CD4-positive, alpha-beta T cell treated with Interferon gamma for 1 hour (primary cell): ENCODE measurements at regions not wholly inside any gene's neighbourhood (a gene's known extent, or its start where the extent isn't known, plus 50 kb on each side); places are given as distances from the start of the nearest gene placed in this dataset.

Source experiments
- DNase-seq: peaks from one replicate; pipeline ENCODE4 v3.0.0-alpha.2; 2020

DNA sequence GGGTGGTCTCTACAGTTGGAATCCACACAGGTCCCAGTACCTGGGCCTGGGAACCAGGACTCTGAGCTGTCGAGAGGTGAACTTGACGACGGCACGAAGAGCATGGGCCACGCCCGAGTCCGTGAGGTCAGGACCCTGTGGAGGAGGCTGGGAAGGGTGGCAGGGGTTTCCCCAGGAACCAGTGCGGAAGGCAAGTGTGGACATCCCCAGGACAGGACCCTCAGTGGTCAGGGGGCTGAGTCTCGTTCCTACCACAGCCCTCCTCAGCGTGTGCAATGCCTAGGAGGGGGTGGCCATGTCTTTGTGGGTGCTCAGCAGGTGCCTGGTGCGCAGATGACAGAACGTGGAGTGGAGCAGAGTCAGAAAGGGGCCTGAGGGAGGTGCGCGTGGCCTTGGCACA is 335.6 kb upstream of the SALL3 start:
- DNase-seq: no peak

DNA sequence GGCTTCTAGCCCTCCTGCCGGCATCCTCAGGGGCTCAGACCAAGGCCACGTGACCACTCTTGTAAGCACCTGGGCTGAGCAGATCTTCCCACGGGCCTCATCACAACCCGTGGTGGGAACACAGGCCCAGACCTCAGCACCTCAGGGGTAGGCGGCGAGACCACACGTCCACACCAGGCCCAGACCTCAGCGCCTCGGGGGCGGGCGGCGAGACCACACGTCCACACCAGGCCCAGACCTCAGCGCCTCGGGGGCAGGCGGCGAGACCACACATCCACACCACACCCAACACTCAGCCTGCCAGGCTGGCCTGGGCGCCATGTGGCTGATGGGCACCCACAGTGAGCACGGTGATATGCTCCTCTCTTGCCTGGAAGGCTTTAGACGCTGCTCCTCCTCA is 334.4 kb upstream of the SALL3 start:
- DNase-seq: no peak

DNA sequence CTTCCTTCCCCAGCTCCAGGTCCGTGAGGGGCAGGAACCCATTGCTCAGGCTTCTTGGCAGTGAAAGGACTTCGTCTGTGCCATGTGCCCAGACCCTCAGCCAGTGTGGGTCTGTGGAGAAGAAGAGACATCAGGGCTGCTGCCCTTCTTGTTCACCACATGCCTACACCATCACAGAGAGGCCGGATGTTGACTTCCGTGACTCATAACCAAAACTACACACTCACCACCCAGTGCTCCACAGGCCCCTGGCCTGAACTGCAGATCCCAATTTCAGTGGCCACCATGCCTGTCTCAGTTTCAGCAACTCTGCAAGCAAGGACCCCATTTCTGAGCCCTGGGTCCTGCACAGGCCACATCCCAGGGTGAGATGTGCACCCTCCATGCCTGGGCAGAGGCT is 332.6 kb upstream of the SALL3 start:
- DNase-seq: no peak

DNA sequence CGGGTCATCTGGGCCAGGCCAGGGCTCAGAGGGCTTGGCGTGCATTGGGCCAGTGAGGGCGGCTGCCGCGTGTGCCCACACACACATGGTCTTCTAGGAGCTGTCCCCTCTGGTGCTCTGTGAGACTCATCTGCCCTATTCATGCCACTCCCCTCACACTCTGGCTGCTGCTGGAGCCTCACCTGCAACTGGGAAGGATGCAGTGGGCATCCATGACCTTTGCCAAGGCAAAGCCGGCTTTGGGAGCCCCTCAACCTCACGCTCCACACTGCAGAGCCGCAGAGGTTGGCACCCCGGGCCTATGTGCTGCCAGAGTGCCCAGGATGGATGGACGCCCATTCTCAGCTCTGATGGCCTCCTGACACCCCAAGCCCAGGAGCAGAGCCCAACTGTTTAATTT is 330.2 kb upstream of the SALL3 start:
- no peak for DNase-seq

DNA sequence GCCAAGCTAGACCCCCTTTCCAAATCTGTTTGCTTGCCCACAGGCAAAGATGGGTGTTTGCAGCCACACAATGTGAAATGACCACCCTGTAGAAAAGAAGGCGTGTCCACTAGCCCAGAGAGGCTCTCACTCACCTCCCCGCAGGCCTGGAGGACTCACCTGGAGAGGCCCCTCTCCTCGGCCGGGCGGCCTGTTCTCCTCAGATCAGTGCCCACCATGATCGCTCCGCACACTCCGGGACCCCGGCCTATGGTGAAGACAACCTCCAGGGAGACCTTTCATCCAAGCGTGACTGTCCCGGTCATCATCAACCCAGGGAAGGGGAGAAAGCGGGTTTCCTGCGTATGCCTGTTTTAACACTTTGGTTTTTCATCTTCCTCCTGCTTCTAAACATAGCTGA is 328.7 kb upstream of the SALL3 start:
- no peak for DNase-seq

DNA sequence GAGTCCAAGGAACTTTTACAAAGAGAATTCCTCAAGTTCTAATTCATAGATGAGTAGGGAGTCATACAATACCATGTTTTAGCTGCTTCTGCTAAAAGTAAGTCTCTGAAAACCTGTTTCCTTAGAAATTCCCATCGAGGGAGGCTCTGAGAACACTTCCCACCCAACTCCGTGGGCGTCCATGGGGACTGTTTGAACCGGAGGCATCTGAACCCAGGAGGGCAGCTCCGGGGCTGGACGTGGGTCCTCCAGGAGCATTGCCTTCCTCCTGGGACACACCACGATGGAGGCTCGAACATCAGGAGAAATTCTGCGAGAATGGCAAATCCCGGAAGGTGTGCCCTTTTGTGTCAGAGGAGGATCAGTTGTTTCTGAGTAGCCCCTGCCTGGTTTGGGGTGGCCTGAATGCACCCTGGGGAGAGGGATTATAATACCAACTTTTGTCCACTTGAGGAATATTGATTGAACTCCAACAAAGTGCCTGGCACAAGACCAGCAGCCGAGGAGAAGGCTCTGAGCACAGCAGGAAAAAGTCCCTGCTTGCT is 327.5 kb upstream of the SALL3 start:
- DNase-seq: no peak

DNA sequence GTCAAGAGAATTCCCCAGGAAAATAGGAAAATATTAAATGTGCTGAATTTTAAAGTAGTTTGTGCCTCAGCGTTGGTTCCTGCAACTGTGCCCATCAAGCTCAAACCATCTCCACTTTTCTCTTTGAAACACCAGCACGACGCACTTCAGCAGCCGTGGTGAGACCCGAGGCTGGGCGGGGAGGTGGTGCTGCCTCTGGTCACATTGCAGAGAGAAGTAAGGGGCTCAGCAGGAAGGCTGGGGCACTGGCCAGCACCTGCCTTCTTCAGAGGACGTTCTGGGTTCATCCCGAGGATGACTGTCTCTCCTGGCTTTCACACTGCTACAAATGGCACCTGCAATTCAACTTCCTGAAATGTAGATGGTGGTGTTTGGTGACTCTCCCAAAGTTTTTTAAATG is 323.7 kb upstream of the SALL3 start:
- no peak for DNase-seq

DNA sequence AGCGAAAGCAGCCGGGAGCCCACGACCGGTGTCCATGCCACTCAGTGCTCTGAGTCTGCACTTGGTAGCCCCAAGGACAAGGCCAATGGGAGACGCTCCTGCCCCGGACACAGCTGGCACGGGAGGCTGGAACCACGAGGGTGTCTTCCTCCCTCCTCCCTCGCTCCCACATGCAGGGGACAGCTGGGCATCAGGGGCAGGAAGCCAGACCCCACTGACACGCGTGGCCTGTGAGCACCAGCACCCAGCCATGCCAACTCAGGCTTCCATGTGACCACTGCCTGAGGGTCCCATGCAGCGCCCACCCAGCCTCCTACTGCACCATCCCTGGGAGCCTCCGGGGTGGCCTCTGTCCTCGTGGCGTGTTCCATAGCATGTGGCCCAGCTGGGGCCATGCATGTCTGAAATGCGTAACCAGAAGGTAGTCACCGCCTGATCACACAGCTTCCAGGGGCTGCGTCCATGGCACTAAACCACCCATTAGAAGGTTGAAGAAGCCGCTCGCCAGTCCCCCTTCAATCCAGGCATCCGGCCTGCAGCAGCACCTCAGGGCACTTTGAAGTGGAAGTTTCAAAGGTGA is 323.2 kb upstream of the SALL3 start:
- DNase-seq: no peak

DNA sequence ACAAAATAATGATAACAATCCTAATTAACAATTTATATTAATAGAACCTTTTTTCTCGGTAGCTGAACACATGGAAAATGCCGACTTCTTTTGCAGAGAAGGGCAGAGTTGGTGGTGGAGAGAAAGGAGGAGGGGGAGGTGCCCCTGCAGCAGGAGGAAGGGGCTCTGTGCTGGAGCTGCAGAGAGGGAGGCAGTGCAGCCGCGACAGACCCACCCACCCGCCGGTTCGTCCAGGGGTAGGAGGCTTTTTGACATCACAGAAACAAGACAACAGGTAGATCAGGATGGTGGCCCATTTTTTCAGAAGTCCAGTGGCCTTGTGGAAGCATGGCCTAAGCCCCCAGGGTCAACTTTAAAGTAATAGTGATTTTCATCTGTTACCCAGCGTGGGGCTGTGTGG is 321.1 kb upstream of the SALL3 start:
- DNase-seq: no peak

DNA sequence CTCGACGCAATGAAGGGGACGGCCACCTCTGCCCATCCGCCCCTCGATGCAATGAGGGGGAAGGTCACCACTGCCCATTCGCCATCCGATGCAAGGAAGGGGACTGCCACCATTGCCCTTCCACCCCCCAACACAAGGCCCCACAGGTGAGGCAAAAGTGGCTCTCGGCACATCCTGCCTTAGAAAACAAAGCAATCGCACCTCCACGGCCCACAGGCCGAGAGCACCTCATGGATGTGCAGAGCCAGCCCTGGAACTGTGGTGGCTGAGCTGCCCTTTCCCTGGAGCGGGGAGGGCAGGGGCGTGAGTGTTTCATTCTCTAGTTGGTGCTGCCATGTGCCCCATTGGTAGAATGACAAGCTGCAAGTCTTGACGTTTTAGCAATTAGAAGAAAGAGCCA is 320.6 kb upstream of the SALL3 start:
- DNase-seq: no peak

DNA sequence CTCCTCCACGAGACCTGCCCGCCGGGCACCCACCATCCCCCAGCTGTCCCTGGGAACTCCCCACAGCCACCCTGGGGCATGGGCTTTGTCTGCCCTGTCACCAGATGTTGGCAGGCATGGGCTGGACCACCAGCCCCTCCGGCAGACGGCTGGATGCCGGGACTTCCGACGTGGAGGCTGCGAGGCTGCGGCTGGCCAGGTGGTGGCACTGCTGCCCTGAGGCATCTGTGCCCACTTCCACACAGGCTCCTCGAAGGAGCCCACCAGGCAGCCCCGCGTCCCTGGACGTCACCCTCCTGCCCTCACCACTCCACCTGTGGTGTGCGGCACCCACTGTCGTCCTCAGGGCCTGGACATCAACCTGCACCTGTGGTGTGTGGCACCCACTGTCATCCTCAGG is 319.9 kb upstream of the SALL3 start:
- no peak for DNase-seq

DNA sequence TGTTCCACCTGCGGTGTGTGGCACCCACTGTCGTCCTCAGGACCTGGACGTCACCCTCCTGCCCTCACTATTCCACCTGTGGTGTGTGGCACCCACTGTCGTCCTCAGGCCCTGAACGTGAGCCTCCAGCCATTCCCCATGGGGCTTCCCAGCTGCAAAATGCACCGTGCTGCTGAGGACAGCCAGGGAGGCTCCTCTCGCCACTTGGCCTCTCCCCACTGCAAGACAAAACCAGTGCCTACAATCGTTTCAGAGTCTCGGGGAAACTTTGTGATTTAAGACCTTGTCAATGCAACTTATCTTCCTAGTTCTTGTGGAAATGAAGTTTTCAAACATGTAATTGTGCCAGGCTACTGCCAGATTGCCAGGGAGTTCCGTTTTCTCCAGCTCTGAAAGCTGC is 319.3 kb upstream of the SALL3 start:
- no peak for DNase-seq

DNA sequence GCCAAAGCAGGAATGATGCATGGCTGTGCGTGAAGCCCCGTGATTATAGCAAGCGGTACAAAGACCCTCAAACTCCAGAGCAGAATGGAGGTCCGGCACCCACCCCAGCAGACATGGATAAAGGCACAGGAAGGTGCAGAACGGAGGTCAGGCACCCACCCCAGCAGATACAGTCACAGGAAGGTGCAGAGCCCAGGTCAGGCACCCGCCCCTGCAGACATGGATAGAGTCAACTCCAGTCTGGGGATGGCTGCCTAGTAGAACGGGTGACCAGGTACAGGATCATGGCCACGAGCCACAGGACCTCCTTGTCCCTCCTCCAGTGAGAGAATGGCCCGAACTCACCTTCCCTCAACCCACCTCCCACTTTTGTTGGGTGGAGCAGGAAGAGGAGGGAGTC is 318.3 kb upstream of the SALL3 start:
- DNase-seq: no peak

DNA sequence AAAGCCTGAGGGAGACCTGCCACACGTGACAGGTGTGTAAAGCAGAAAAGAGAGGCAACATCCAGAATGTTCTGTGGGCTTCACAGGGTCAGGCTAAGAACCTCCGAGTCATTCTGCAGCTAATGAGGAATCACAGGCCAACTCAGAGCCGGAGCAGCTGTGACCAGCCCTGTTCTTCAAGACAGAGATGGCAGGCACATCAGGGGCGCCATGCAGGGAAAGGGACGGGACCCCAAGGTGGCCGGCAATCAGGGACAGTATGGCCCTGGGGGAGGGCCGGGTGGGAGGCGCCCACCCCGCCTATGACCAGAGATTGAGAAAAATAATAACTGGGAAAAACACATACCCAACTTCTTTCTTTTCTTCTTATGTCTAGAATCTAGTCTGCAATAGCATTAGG is 316.7 kb upstream of the SALL3 start:
- no peak for DNase-seq

DNA sequence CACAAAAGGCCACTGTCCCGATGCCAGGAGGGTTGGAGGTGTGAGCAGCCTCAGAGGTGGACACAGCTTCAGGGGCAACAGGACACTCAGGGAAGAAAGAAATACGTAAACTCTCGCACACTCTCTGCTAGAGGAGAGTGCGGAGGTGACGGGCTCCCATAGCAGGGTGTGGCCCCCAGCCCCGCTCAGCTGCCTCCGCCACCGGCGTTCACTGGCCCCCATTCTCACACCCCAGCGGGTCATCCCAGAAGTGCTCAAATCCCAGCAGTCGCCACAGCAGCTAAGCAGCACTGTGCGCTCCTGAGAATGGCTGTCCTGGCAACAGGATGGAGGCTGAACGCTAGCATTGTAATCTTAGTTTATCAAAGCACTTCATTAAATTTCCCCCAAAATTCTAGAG is 315.6 kb upstream of the SALL3 start:
- DNase-seq: no peak

DNA sequence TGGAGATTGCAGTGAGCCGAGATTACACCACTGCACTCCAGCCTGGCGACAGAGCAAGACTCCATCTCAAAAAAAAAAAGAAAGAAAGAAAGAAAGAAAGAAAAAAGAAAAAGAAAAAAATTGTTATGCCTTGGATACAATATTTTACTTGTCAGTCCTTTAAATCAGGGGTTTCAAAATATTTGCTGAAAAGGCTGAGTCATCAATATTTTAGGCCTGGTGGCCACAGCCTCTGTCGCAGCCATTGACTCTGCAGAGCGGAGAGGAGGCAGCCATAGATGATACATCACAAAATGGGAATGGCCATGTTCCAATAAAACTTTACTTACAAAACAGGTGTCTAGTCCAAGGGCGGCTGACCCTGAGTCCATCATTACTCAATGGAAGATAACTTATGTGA is 314.8 kb upstream of the SALL3 start:
- no peak for DNase-seq

DNA sequence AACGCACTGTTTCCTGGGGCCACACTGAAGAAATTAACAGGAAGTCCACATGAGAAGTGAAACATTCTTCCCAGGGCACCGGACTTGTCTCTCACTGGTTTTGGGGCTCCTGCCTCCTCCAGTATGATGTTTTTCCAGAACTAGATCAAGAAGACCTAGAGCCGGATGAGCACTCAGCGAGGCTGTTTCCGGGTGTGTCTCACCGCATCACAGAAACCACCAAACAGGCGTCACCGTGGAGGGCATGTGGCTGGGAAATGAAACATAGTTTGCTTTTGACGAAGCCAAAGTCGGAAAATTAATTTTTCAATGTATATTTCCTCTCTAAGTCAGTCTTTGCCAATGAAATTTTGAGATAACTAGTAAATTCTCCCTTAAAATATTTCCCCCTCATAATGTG is 314.0 kb upstream of the SALL3 start:
- no peak for DNase-seq

DNA sequence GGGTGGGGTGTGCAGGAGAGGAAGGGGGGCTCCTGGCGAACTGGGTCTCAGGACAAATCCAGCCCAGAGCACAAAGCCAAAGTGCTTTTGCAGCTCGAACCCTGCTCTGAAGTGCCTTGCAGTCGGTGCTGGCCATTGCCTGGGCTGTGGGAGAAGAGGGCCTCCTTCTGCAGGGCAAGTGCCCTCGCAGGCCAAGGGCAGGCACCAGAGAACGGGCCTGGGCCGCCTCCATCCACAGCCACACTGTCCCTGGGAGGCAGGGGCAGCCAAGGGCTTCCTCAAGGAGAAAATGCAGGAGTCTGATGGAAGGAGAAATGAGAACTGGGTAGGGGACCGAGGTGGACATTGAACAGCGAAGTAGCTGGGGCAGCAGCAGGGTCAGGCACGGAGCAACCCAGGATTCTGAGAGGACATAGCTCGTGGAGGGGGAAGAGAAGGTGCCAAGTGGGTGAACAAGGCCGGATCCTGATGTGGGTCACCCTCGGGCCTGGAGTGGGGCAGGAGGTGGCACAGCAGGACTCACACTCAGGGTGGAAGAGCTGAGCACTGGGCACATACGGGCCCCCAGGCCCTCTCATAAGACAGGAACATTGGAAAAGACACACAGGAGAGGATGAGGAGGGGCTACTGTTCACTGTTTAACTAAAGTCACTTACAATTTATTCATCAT is 312.8 kb upstream of the SALL3 start:
- DNase-seq: no peak

DNA sequence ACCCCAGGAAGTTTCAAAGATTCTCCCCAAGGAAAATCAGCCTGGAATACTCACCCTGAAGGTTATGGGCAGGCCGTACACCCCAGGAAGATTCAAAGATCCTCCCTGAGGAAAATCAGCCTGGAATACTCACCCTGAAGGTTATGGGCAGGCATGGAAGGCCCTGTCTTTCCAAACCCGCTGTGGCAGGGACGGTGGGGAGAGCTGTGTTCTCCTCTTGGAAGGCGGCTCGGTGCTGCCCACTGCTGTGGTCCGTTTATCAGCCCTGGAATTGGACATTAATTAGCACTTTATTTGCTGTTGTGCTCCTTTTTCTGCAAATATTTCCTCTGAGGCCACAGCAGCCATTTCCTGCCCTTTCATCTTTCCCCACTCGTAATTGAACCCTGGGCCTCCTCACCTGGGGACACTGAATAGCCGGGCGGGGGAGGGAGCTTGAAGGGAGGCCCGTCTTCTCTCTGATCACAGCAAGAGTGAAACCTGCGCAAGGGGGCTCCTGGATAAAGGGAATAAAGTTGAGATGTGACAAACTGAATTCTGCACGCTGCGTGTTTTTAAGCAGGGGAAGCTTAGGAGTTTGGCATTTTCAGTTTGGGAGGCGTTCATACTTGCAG is 308.7 kb upstream of the SALL3 start:
- no peak for DNase-seq

DNA sequence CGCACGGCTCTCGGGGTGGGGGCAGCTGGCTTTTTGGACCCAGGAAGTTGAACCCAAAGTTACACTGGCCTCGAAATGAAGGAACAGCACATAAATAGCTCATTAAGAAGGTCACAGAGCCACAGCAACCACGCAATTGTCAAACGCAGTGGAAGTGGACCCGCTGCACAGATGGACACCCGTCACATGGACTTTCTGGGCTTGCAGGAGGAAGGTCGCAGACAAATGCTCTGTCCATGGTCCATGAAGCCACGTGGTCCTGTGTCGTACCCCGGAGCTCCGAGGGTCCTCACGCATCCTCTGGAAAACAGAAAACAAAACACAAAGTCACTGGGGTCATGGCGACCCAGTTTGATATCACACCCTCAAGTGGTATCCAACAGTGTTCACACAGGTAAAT is 308.1 kb upstream of the SALL3 start:
- no peak for DNase-seq

DNA sequence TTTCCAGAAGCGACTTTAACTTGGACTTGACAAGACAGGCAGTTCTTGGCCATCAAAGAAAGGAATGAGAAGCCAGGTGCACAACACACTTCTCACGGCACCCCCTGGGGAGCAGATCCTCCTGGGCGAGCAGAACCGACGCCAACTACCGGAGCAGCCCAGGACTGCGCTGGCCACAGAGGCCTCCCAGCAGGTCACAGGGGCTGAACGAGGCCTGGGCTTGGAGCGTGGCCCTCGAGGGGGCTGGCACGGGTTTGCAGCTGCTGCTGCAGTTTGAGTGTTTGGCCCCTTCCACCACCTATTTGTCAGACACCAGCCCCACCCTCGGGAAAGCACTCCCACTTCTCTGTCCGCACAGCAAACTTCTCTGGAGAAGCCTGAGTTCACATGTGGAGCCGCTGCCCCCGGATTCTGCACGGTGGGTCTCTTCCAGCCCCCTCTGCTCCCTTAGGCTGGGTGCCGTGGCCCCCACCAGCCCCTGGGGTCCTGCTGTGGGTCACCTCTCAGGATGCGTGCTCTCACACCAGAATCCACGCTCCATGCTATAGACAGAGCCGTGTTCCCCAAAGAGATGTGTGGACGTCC is 306.7 kb upstream of the SALL3 start:
- DNase-seq: no peak

DNA sequence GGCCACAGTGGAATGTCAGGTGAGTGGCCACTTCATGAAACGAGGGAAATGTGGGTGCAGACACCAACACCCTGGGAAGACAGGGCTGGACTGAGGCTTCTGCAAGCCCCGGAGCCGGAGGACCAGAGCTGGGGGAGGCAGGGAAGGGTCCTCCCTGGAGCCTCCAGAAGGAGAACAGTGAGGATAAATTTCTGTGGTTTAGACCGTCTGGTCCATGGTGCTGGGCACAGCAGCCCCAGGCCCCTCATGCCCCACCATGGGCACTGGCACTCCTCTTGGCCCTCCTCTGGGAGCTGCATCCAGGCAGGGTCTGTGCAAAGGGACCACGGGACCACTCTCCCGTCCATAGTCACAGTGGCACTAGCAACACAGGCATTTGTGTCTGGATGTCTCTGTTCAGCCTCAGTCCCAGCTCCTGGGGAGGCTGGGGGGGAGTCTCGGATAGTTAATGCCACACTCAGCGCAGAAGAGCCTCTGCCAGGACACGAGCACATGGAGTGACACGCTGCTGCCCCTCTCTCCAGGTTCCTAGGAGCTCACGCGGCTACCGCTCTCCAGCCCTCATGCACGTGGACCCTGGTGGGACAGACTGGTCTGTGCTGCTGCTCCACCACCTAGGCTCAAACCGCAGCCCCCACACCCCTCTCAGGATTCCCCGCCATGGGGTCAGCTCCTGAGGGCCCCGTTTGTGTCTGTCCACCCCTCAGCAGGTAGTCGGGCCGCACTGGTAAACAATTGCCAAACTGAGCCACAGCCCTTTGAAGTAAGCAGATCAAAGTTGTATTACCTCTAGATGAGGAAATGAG is 305.9 kb upstream of the SALL3 start:
- no peak for DNase-seq

DNA sequence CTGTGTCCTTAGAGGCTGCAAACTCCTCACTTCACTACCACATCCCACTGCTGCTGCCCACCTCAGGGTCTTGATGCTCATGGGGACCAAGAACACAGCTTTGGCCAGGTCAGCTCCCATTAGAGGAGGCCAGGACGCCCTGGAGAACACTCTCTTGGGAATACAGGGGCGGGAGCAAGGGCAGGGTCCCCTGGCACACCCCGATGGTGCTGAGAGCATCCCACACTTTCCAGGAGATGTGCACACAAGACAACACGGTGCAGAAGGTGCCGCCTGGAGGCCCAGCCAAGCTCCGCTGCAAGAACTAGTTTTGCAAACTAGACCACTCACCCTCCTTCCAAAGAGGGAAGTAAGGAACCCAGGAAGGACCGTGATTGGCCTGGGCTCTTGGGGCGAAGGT is 304.4 kb upstream of the SALL3 start:
- no peak for DNase-seq
